IPS-NIHi7 (cell line): ENCODE measurements at regions not wholly inside any gene's neighbourhood (a gene's known extent, or its start where the extent isn't known, plus 50 kb on each side); places are given as distances from the start of the nearest gene placed in this dataset.

Experiments
- DNase-seq: peaks from one replicate; pipeline ENCODE4 v3.0.0; 2012; ENCODE audit warnings: mixed read lengths; ENCODE audit errors: extremely low spot score

DNA sequence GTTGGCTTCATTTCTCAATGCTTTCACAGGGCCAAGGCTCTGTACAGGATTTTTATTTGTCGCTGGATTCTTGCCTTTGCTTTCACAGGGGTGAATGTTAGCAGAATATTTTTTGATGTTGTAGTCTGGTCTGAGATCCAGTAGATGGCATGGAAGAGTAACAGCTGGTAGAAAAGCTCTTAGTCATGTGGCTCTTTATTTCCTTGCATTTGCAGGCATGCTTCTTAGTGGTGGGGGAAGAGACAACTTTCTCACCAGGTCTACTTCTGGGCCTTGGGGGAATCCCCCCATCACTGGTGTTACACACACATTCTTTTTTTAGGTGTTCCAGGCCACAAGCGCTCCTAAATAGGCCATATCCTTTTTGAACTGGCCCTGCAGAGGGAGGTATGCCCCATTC lies 58.2 kb upstream of the DKK2 start:
- peak; percentile 54 for DNase-seq
